B cell (primary cell): ENCODE measurements at regions not wholly inside any gene's neighbourhood (a gene's known extent, or its start where the extent isn't known, plus 50 kb on each side); places are given as distances from the start of the nearest gene placed in this dataset.

ENCODE experiments used
- ATAC-seq: fragments of 200-7000 bp; cut with Tn5 transposase; one replicate; pipeline ENCODE4 v1.10.0; 2021; ENCODE audit warnings: low read depth, mild to moderate bottlenecking, moderate number of reproducible peaks, moderate library complexity
- CTCF ChIA-PET: fragments of 350-600 bp; sonication (Branson Sonifier 250); formaldehyde crosslinking; loops from one replicate; lab custom pipeline; 2021; ENCODE audit warnings: antibody characterized with exemption, inconsistent platforms; lab: Charles Lee
- POLR2A ChIA-PET: fragments of 350-600 bp; sonication (Branson Sonifier 250); formaldehyde crosslinking; loops from one replicate; lab custom pipeline; 2021; ENCODE audit warnings: antibody characterized with exemption; lab: Charles Lee
- DNase-seq: peaks from one replicate; pipeline ENCODE4 v3.0.0; 2013
- H2AFZ ChIP-seq: 2 replicates; pipeline ENCODE4 v1.6.1; 2012; ENCODE audit warnings: mild to moderate bottlenecking, low read depth, low read length; ENCODE audit not compliant: insufficient read depth, poor library complexity, severe bottlenecking
- H3K27ac ChIP-seq, 2 donors: 1 replicate in 1 of 2; 2 replicates in 1 of 2; pipeline ENCODE4 v1.5.1; 2012 to 2013; ENCODE audit warnings: low read length in 2 of 2, mild to moderate bottlenecking in 2 of 2, moderate library complexity in 1 of 2
- H3K27me3 ChIP-seq, 4 experiments: fragments of 200-600 bp in 1 of 4; sonication (generic) in 1 of 4; replicated peaks in 1 of 4; 1 replicate in 2 of 4; 2 replicates in 2 of 4; pipeline versions ENCODE4 v1.6.1 to v1.7.0; 2013 to 2016; ENCODE audit warnings: low read length in 3 of 4, mild to moderate bottlenecking in 2 of 4, mixed read lengths in 1 of 4, moderate library complexity in 1 of 4; ENCODE audit not compliant: insufficient read depth in 4 of 4, control insufficient read depth in 3 of 4; ENCODE audit errors: control extremely low read depth in 1 of 4
- H3K36me3 ChIP-seq, 2 experiments: replicated peaks in 1 of 2; 1 replicate in 1 of 2; 2 replicates in 1 of 2; pipeline versions ENCODE4 v1.6.1 to v1.7.1; 2013; ENCODE audit warnings: low read length in 1 of 2; ENCODE audit not compliant: insufficient read depth in 2 of 2, control insufficient read depth in 1 of 2; ENCODE audit errors: control extremely low read depth in 1 of 2, extremely low read depth in 1 of 2
- H3K4me1 ChIP-seq, 2 donors: fragments of 200-600 bp in 1 of 2; sonication (generic) in 1 of 2; 1 replicate in 1 of 2; 2 replicates in 1 of 2; pipeline versions ENCODE4 v1.5.1 to v1.6.1; 2013 to 2017; ENCODE audit warnings: low read length in 2 of 2; ENCODE audit not compliant: control insufficient read depth in 2 of 2, insufficient read depth in 2 of 2
- H3K4me2 ChIP-seq: replicated peaks from 2 replicates; pipeline ENCODE3; 2012; ENCODE audit warnings: mild to moderate bottlenecking, low read depth, low read length; ENCODE audit not compliant: poor library complexity, severe bottlenecking
- H3K4me3 ChIP-seq, 5 experiments: fragments of 200-600 bp in 1 of 5; sonication (generic) in 1 of 5; 1 replicate in 3 of 5; 2 replicates in 2 of 5; pipeline versions ENCODE4 v1.5.1 to v1.7.0; 2011 to 2016; ENCODE audit warnings: low read length in 4 of 5, mild to moderate bottlenecking in 4 of 5, low read depth in 2 of 5, control low read depth in 1 of 5, moderate library complexity in 1 of 5; ENCODE audit not compliant: insufficient read depth in 1 of 5; ENCODE audit errors: control extremely low read depth in 1 of 5, extremely low read depth in 1 of 5
- H3K79me2 ChIP-seq: fragments of 200-600 bp; sonication (generic); one replicate; pipeline ENCODE4 v1.6.0; 2016; ENCODE audit warnings: low read length; ENCODE audit not compliant: control insufficient read depth, insufficient read depth
- H3K9ac ChIP-seq: fragments of 200-600 bp; sonication (generic); 2 replicates; pipeline ENCODE4 v1.6.1; 2017; ENCODE audit warnings: mild to moderate bottlenecking, low read length, moderate library complexity
- H3K9me3 ChIP-seq, 3 donors: one replicate each; pipeline versions ENCODE4 v1.6.1 to v1.7.1; 2013; ENCODE audit warnings: low read length in 2 of 3; ENCODE audit not compliant: control insufficient read depth in 2 of 3, insufficient read depth in 1 of 3; ENCODE audit errors: control extremely low read depth in 1 of 3
- H4K20me1 ChIP-seq: 2 replicates; pipeline ENCODE4 v1.6.0; 2012; ENCODE audit warnings: mild to moderate bottlenecking, low read length; ENCODE audit not compliant: insufficient read depth, control insufficient read depth, poor library complexity, severe bottlenecking
- H3K27ac Mint-ChIP-seq: one replicate; pipeline ENCODE4 v1.8.0; 2021; ENCODE audit warnings: mixed read lengths
- H3K27me3 Mint-ChIP-seq: one replicate; pipeline ENCODE4 v1.8.0; 2021; ENCODE audit warnings: mixed read lengths
- H3K4me1 Mint-ChIP-seq: one replicate; pipeline ENCODE4 v1.8.0; 2021; ENCODE audit warnings: mixed read lengths
- H3K4me3 Mint-ChIP-seq: one replicate; pipeline ENCODE4 v1.8.0; 2021; ENCODE audit warnings: mixed read lengths
- H3K9me3 Mint-ChIP-seq: one replicate; pipeline ENCODE4 v1.8.0; 2022; ENCODE audit warnings: mixed read lengths; ENCODE audit not compliant: insufficient read depth
- EZH2 ChIP-seq: IDR thresholded peaks from 2 replicates; pipeline ENCODE4 v1.6.1; 2012; ENCODE audit warnings: borderline replicate concordance, low read depth, mild to moderate bottlenecking, moderate library complexity, low read length; ENCODE audit not compliant: insufficient read depth, poor library complexity, severe bottlenecking
- WGBS: methylation state at CpG from one replicate; pipeline ENCODE4 v1.1.5; 2013; ENCODE audit warnings: missing lambda C conversion rate; ENCODE audit not compliant: insufficient coverage; 5-methylcytosine and 5-hydroxymethylcytosine counted together
- intact Hi-C: fragments of 100-400 bp; cut with micrococcal nuclease; formaldehyde crosslinking; loops from one replicate; pipeline ENCODE4 v1.10.0; 2022
- TF ChIP-seq, protein P1 (sequence below): fragments of 200-600 bp; IDR thresholded peaks from one replicate; pipeline ENCODE4 v1.8.0; 2022; ENCODE audit warnings: antibody characterized with exemption, mild to moderate bottlenecking

- DNase-seq = peak; percentile 60
- H3K4me3 Mint-ChIP-seq = no peak overlapping the region
- Histone ChIP-seq H3K36me3 (no peaks in the 10 kb centered on the region), H3K27me3 (no peaks in the 10 kb centered on the region), H3K4me1 (peaks cover 7 to 8% of the 10 kb centered on the region in 2 donors), H4K20me1 (no peaks in the 10 kb centered on the region), H3K4me3 (no peak overlapping the region), H3K27ac (no peak overlapping the region), H3K4me2 (peak overlapping the region; percentile 5), H3K9me3 (peaks cover 0 to 28% (median 8%) of the 10 kb centered on the region in 3 donors), H3K79me2 (no peaks in the 10 kb centered on the region), H2AFZ (no peak overlapping the region), H3K9ac (no peak overlapping the region)
- no peaks in the 10 kb centered on the region for H3K9me3 Mint-ChIP-seq
- peak; percentile 75 for ATAC-seq
- CTCF ChIA-PET = interaction anchor here (0.6 to 4.4 kb wide), 21 partner anchors 11 to 460 kb away, joined by 3 to 54 read pairs (median 4); partner anchors contain the start of gene ZFP36L2
- peaks cover 10% of the 10 kb centered on the region for H3K4me1 Mint-ChIP-seq
- H3K27me3 Mint-ChIP-seq = no peaks in the 10 kb centered on the region
- intact Hi-C loops = loop anchor here (1.0 to 10.0 kb wide), 2 partner anchors 80 to 205 kb away; no protein-coding TSS in a partner anchor
- H3K27ac Mint-ChIP-seq = no peak overlapping the region
- TF ChIP-seq EZH2 = no peak
- TF ChIP-seq, protein P1, sequence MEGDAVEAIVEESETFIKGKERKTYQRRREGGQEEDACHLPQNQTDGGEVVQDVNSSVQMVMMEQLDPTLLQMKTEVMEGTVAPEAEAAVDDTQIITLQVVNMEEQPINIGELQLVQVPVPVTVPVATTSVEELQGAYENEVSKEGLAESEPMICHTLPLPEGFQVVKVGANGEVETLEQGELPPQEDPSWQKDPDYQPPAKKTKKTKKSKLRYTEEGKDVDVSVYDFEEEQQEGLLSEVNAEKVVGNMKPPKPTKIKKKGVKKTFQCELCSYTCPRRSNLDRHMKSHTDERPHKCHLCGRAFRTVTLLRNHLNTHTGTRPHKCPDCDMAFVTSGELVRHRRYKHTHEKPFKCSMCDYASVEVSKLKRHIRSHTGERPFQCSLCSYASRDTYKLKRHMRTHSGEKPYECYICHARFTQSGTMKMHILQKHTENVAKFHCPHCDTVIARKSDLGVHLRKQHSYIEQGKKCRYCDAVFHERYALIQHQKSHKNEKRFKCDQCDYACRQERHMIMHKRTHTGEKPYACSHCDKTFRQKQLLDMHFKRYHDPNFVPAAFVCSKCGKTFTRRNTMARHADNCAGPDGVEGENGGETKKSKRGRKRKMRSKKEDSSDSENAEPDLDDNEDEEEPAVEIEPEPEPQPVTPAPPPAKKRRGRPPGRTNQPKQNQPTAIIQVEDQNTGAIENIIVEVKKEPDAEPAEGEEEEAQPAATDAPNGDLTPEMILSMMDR = peak; percentile 55
- POLR2A ChIA-PET = interaction anchor here (1.2 kb wide), 1 partner anchor 202 kb away, joined by 4 read pairs; the partner anchor contains the start of gene ZFP36L2
- WGBS = 65% methylated on average over 6 of the region's 9 CpGs
Observed at GRCh38 chr2:43024515-43025011, 201.8 kb downstream of the ZFP36L2 start.

- Histone ChIP-seq H3K9me3 (peaks cover 0 to 30% (median 8%) of the 10 kb centered on the region in 3 donors), H3K9ac (no peak overlapping the region), H2AFZ (no peak overlapping the region), H3K4me2 (no peak overlapping the region), H3K79me2 (no peaks in the 10 kb centered on the region), H3K27ac (no peak overlapping the region), H3K4me1 (peaks cover 7 to 8% of the 10 kb centered on the region in 2 donors), H4K20me1 (no peaks in the 10 kb centered on the region), H3K36me3 (no peaks in the 10 kb centered on the region), H3K27me3 (no peaks in the 10 kb centered on the region), H3K4me3 (no peak overlapping the region)
- no peak for TF ChIP-seq EZH2
- TF ChIP-seq, protein P1 = no peak
- ATAC-seq (no peak), DNase-seq (no peak)
- ChIA-PET CTCF (interaction anchor here (0.6 to 4.4 kb wide), 22 partner anchors 11 to 465 kb away, joined by 3 to 54 read pairs (median 4); partner anchors contain the start of gene ZFP36L2), POLR2A (interaction anchor here (1.2 kb wide), 1 partner anchor 203 kb away, joined by 4 read pairs; the partner anchor contains the start of gene ZFP36L2)
- intact Hi-C loops = loop anchor here (1.0 to 10.0 kb wide), 3 partner anchors 81 to 519 kb away; no protein-coding TSS in a partner anchor
- WGBS = 92% methylated on average over 4 of the region's 6 CpGs
- no peaks in the 10 kb centered on the region for H3K9me3 Mint-ChIP-seq
- no peaks in the 10 kb centered on the region for H3K27me3 Mint-ChIP-seq
- H3K4me3 Mint-ChIP-seq = no peak overlapping the region
- peaks cover 10% of the 10 kb centered on the region for H3K4me1 Mint-ChIP-seq
- no peak overlapping the region for H3K27ac Mint-ChIP-seq
Observed at GRCh38 chr2:43023791-43024514, 202.5 kb downstream of the ZFP36L2 start.
